PC-9 (cell line): ENCODE measurements at regions not wholly inside any gene's neighbourhood (a gene's known extent, or its start where the extent isn't known, plus 50 kb on each side); places are given as distances from the start of the nearest gene placed in this dataset.

Experiments
- BruUV-seq: library from RNA; stranded (reverse); fragments of 400-500 nt; replicated peaks from 2 replicates; lab custom pipeline; 2021; lab: Mats Ljungman, UMichigan
- CTCF ChIA-PET: fragments of 300-600 bp; sonication (Branson Sonifier 250); formaldehyde crosslinking; loops from one replicate; lab custom pipeline; 2022; ENCODE audit warnings: antibody characterized with exemption; lab: Charles Lee
- POLR2A ChIA-PET: fragments of 300-600 bp; sonication (Branson Sonifier 250); formaldehyde crosslinking; loops from one replicate; lab custom pipeline; 2022; ENCODE audit warnings: antibody characterized with exemption; ENCODE audit not compliant: unreplicated experiment; lab: Charles Lee
- DNase-seq, 2 experiments: peaks; one replicate each; pipeline versions ENCODE4 v3.0.0 to v3.0.0-alpha.2; 2015 to 2022; ENCODE audit warnings: mixed read lengths in 1 of 2
- H2AFZ ChIP-seq: fragments of 200-600 bp; sonication (generic); 2 replicates; pipeline ENCODE4 v1.8.1; 2017; ENCODE audit warnings: antibody characterized with exemption
- H3F3A ChIP-seq: fragments of 200-600 bp; sonication (generic); 2 replicates; pipeline ENCODE4 v1.8.1; 2017; ENCODE audit warnings: antibody characterized with exemption, mild to moderate bottlenecking, low read depth; ENCODE audit not compliant: insufficient read depth
- H3K27ac ChIP-seq: fragments of 200-600 bp; sonication (generic); 2 replicates; pipeline ENCODE4 v1.6.1; 2016; ENCODE audit warnings: mixed run types
- H3K27me3 ChIP-seq: fragments of 200-600 bp; sonication (generic); 2 replicates; pipeline ENCODE4 v1.6.1; 2016; ENCODE audit warnings: low read depth, mixed run types; ENCODE audit not compliant: insufficient read depth
- H3K36me3 ChIP-seq: fragments of 200-600 bp; sonication (generic); 2 replicates; pipeline ENCODE4 v1.6.1; 2016; ENCODE audit warnings: low read depth, mixed run types
- H3K4me1 ChIP-seq: fragments of 200-600 bp; sonication (generic); replicated peaks from 2 replicates; pipeline ENCODE4 v1.6.1; 2016; ENCODE audit warnings: mixed run types; ENCODE audit not compliant: insufficient read depth
- H3K4me2 ChIP-seq: fragments of 200-600 bp; sonication (generic); 2 replicates; pipeline ENCODE4 v1.6.1; 2017; ENCODE audit warnings: mixed run types
- H3K4me3 ChIP-seq: fragments of 200-600 bp; sonication (generic); 2 replicates; pipeline ENCODE4 v1.6.1; 2016; ENCODE audit warnings: mixed run types
- H3K79me2 ChIP-seq: fragments of 200-600 bp; sonication (generic); 2 replicates; pipeline ENCODE4 v1.6.1; 2017; ENCODE audit warnings: low read depth, mixed run types
- H3K9me2 ChIP-seq: fragments of 200-600 bp; sonication (generic); 2 replicates; pipeline ENCODE4 v1.8.1; 2017; ENCODE audit warnings: mild to moderate bottlenecking; ENCODE audit not compliant: insufficient read depth
- H3K9me3 ChIP-seq: fragments of 200-600 bp; sonication (generic); 2 replicates; pipeline ENCODE4 v1.8.1; 2016; ENCODE audit warnings: low read depth; ENCODE audit not compliant: insufficient read depth
- H4K20me1 ChIP-seq: fragments of 200-600 bp; sonication (generic); 2 replicates; pipeline ENCODE4 v1.8.1; 2017; ENCODE audit not compliant: insufficient read depth
- CTCF ChIP-seq: fragments of 200-600 bp; sonication (generic); conservative IDR thresholded peaks from 2 replicates; pipeline ENCODE4 v1.6.1; 2017; ENCODE audit warnings: mixed run types, antibody characterized with exemption, mild to moderate bottlenecking, moderate library complexity
- EZH2 ChIP-seq: fragments of 200-600 bp; sonication (generic); IDR thresholded peaks from 2 replicates; pipeline ENCODE4 v1.8.0; 2017; ENCODE audit warnings: antibody characterized with exemption, low read depth
- intact Hi-C: fragments of 100-400 bp; cut with micrococcal nuclease; formaldehyde crosslinking; loops from one replicate; pipeline ENCODE4 v1.10.0; 2022; ENCODE audit not compliant: unreplicated experiment

GRCh38 chr12:107873223-107873622 lies 98.7 kb downstream of the ASCL4 start:
- no peak overlapping the region for H2AFZ ChIP-seq
- no peaks in the 10 kb centered on the region for H3K9me3 ChIP-seq
- no peak overlapping the region for H3K27ac ChIP-seq
- DNase-seq, result no peak
- no peak overlapping the region for H3K4me2 ChIP-seq
- peaks cover 64% of the 10 kb centered on the region for H3K27me3 ChIP-seq
- TF ChIP-seq EZH2, result no peak
- intact Hi-C loops, result no loop called here
- H3K79me2 ChIP-seq, result no peaks in the 10 kb centered on the region
- H3K36me3 ChIP-seq, result no peaks in the 10 kb centered on the region
- CTCF ChIA-PET, result no interaction called here
- no peaks in the 10 kb centered on the region for H3F3A ChIP-seq
- BruUV-seq, result no TSS peak
- H3K4me1 ChIP-seq, result no peaks in the 10 kb centered on the region
- H3K9me2 ChIP-seq, result no peaks in the 10 kb centered on the region
- POLR2A ChIA-PET, result no interaction called here
- no peak overlapping the region for H3K4me3 ChIP-seq
- no peaks in the 10 kb centered on the region for H4K20me1 ChIP-seq

- no TSS peak for BruUV-seq
- no peaks in the 10 kb centered on the region for H3K9me3 ChIP-seq
- H3K36me3 ChIP-seq, result no peaks in the 10 kb centered on the region
- H3K9me2 ChIP-seq, result no peaks in the 10 kb centered on the region
- no peak for DNase-seq
- H3K79me2 ChIP-seq, result no peaks in the 10 kb centered on the region
- no peaks in the 10 kb centered on the region for H3F3A ChIP-seq
- ChIA-PET POLR2A (no interaction called here), CTCF (no interaction called here)
- H3K27me3 ChIP-seq, result peaks cover 62% of the 10 kb centered on the region
- no peaks in the 10 kb centered on the region for H3K4me1 ChIP-seq
- no peak overlapping the region for H3K4me3 ChIP-seq
- no peaks in the 10 kb centered on the region for H4K20me1 ChIP-seq
- no peak overlapping the region for H3K27ac ChIP-seq
- no peak for TF ChIP-seq EZH2
- TF ChIP-seq CTCF, result no peak
- intact Hi-C loops, result no loop called here
- no peak overlapping the region for H2AFZ ChIP-seq
- H3K4me2 ChIP-seq, result no peak overlapping the region
Measured at GRCh38 chr12:107875786-107876185, 101.3 kb downstream of the ASCL4 start.

GRCh38 chr12:107884769-107885694 lies 110.5 kb downstream of the ASCL4 start:
- Histone ChIP-seq H3K27me3 (peaks cover 59% of the 10 kb centered on the region), H3F3A (no peaks in the 10 kb centered on the region), H3K27ac (no peak overlapping the region), H3K9me2 (no peaks in the 10 kb centered on the region), H3K9me3 (no peaks in the 10 kb centered on the region), H3K79me2 (no peaks in the 10 kb centered on the region), H4K20me1 (peaks cover 3% of the 10 kb centered on the region; the same call in 1 of the 2 replicates), H3K4me2 (no peak overlapping the region), H3K4me1 (no peaks in the 10 kb centered on the region), H3K36me3 (no peaks in the 10 kb centered on the region), H3K4me3 (no peak overlapping the region), H2AFZ (no peak overlapping the region)
- peak in 1 of 2 experiments; percentile 31 for DNase-seq
- ChIA-PET CTCF (no interaction called here), POLR2A (no interaction called here)
- no TSS peak for BruUV-seq
- intact Hi-C loops, result loop anchor here (1.0 to 2.0 kb wide), 4 partner anchors 124 to 758 kb away; partner anchors contain the start of gene PRDM4
- TF ChIP-seq EZH2, result no peak
- peak; percentile 78 for TF ChIP-seq CTCF
